ENCODE measurements at regions not wholly inside any gene's neighbourhood (a gene's known extent, or its start where the extent isn't known, plus 50 kb on each side); places are given as distances from the start of the nearest gene placed in this dataset.
"Not testable (repeated sequence)": the region's sequence is repeated elsewhere in the genome, so short reads cannot be mapped to it uniquely, and the experiment has no call there.

DNA sequence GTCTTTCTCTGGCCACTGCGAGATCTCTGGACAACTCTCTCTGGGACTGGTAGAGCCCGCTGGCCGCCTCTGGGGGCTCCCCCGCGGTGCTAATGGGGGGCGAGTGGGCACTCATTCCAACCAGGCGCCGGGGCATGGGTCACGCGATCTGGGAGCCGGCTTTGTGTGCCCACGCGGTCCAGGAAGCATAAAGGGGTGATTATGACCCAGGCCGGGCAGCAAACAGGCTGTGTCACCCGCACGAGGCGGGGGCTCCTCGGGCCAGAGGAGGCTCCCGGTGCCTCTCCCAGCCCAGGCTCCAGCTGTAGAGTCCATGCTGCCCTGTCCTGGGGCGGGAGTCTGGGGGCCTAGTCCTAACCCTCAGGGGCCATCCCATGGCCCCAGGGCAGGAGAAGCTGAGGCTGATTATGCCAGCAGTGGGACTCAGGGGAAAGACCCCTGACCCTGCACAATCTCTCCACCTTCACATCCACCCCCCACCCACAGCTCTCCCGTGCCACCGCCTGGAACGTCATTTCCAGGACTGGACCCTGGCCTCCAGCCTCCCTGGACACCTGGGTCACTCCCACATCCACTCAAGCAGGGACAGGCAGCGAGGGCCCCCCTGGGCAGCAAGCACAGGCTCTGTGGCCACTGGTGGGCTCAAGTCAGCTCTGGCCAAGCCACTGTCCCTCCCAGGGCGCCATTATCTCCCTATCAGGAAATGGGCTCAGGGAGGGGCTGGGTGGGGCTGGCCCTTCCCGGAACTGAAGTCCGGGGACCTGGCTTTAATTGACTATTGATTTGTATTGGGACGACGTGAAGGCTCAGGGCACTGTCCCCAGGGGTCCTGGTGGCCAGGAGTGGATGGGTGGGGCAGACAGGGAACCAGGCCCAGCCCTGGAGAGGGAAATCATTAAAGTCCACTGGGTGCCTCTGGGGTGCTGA lies 50.0 kb downstream of the PTPRS start:
- no peak for DNase-seq (ENCODE audit: low read depth in 2 of 3, low spot score in 2 of 3)

- no peak for DNase-seq (ENCODE audit: low read depth in 2 of 3, low spot score in 2 of 3)
These were observed 51.3 kb downstream of the PTPRS start for GRCh38 chr19:5289060-5289990.

DNA sequence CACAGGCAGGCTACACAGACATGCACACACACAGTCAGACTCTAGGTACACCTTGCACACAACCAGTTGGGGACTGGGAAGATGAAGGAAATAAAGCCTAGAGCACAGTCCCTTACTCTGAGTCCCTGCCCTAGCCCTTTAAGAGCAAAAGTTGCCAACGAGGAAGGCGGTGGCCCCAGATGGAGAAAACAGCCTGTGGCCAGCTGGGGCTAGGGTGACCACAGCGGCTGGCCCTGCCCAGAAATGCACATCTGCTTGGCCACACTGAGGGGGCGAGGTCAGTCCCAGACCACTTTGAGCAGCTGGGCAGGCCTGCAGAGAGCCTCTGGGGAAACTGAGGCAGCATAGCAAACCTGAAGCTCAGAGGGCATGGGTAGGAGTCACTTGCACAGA lies 52.3 kb downstream of the PTPRS start:
- no peak for DNase-seq (ENCODE audit: low read depth in 2 of 3, low spot score in 2 of 3)

DNA sequence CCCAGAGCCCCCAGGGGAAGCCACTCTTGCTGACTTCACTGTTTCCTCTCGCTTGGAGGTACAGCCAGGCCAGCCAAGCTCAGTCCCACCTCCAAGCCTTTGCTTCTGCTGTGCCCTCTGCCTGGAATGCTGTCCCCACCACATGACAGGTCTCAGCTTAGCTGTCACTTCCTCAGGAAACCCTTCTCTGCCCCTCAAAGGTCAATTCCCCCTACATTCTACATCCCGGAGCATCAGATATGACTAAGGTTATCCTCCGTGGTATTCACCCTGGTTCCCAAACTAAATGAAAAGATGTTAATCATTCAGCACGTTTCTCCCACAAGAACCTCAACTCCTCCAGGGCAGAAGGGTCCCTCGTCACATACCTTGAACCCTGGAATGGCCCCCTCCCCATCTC lies 53.5 kb downstream of the PTPRS start:
- DNase-seq (ENCODE audit: low read depth in 2 of 3, low spot score in 2 of 3), result no peak

- no peak for DNase-seq (ENCODE audit: low read depth in 2 of 3, low spot score in 2 of 3)
These were observed 54.1 kb downstream of the PTPRS start for GRCh38 chr19:5286465-5287029.

DNA sequence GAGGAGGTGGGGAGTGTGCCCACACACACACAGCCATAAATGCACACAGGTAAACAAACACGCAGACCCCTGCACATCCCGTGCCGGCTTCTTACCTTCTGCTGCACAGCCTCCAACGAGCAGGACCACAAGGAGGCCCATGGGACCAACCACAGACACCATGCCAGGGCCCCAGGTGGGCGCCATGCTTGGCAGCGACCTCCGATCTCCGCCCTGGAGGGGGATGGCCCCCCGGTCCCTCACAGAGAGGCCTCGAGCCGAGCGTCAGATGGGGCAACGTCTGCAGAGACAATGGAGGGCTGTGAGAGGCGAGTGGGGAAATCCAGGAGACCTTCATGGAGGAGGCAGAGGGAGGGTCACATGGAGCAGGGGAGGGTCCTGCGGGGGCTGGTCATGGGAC lies 54.7 kb downstream of the PTPRS start:
- DNase-seq (ENCODE audit: low read depth in 2 of 3, low spot score in 2 of 3), result no peak

GRCh38 chr19:5285311-5285710 lies 55.3 kb downstream of the PTPRS start:
- no peak for DNase-seq (ENCODE audit: low read depth in 2 of 3, low spot score in 2 of 3)

GRCh38 chr19:5282901-5283300 lies 57.7 kb downstream of the PTPRS start:
- no peak for DNase-seq (ENCODE audit: low read depth in 2 of 3, low spot score in 2 of 3)

DNA sequence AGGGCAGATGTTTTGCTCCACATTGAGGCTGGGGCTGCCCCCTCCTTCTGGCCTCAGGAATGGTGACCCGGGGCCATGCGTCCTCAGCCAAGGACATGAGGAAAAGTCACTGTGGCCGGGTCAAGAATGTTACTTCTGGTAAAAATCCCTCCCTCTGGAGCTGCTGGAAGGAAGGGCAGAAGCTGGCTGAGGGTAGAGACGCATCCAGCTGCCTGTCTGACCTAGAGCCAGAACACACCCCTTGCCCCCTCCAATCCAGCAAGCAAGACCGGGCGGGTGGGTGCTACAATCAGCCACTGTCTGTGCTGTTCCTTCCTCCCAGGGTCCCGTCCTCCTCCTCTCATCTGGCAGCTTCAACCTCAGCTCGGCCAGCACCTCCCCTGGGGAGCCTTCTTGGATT lies 59.0 kb downstream of the PTPRS start:
- DNase-seq (ENCODE audit: low read depth in 2 of 3, low spot score in 2 of 3), result no peak

- not testable (repeated sequence) for DNase-seq (ENCODE audit: low read depth in 2 of 3, low spot score in 2 of 3)
These were observed 64.9 kb downstream of the PTPRS start for GRCh38 chr19:5275668-5276067.

DNA sequence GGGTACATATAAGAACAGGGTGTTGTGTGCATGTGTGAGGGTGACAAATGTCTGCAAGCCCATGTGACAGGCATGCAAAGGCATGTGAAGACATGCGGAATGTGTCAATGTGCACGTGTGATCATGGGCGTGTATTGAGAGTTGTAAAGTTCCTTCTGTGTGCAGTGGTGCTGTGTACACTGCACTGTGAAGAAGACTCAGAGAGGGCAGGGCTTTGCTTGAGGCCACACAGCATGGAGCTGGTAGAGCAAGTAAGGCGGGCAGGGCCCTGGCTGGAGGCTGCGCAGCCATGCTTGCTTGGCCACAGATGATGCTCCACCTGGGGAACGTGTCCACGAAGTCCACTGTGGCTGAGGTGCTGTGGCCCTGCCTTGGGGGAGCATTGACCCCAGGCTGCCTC lies 66.8 kb downstream of the PTPRS start:
- DNase-seq (ENCODE audit: low read depth in 2 of 3, low spot score in 2 of 3), result no peak

GRCh38 chr19:5271145-5271544 lies 69.5 kb downstream of the PTPRS start:
- peak in 1 of 3 donors; percentile 13 for DNase-seq (ENCODE audit: low read depth in 2 of 3, low spot score in 2 of 3)

DNA sequence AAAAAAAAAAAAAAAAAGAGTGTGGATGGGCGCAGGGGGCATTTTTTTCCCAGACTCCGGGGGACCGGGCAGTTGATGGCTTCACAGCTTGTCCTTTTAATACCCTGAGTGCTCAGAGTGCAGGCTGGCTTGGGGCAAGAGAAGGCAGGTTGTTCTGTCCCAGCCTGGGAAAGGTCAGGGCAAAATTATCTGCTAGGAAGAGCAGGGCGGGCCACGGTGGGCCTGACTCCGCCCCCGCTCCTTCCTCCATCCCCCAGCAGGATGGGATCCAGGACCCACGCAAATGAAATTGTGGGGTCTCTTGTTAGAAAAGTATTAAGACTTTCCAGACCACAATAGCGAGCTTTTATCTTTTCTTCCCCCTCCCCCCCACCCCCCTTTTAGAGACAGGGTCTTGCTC lies 70.7 kb downstream of the PTPRS start:
- no peak for DNase-seq (ENCODE audit: low read depth in 2 of 3, low spot score in 2 of 3)

DNA sequence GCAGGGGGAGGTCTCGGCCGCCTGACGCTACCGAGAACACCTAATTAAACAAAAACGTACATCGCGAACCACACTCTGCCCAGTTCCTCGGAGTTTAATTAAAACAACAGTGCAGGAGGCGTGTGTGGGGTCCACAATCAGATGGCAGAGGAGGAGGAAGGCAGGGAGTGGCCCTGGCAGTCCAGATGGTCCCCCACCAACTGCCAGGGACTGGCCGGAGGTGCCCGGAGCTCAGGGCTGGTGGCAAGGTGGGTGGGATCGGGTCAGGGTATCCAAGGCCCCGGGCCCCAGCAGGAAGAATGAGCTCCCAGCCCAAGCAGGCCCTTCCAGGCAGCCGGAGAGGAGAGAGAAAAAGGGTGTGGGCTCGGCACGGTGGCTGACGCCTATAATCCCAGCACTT lies 71.3 kb downstream of the PTPRS start:
- DNase-seq (ENCODE audit: low read depth in 2 of 3, low spot score in 2 of 3), result no peak

- DNase-seq (ENCODE audit: low read depth in 2 of 3, low spot score in 2 of 3), result no peak
These were observed 71.8 kb downstream of the PTPRS start for GRCh38 chr19:5268801-5269200.

- no peak for DNase-seq (ENCODE audit: low read depth in 2 of 3, low spot score in 2 of 3)
These were observed 75.4 kb downstream of the PTPRS start for GRCh38 chr19:5265260-5265659.

DNA sequence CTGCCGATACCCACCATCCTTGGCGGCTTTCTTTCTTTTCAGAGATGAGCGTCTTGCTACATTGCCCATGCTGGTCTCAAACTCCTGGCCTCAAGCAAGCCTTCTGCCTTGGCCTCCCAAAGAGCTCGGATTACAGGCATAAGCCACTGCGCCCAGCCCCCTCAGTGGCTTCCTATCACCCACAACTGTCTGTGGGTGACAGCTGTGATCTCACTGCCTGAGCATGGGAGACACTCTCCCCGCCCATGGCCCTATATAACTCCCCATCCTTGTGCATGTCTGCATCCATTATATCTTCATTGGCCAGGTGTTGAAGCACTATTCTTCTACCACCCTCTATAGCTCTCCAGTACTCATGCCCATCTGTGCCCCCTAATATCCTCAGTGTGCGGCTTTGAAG lies 76.2 kb downstream of the PTPRS start:
- no peak for DNase-seq (ENCODE audit: low read depth in 2 of 3, low spot score in 2 of 3)

- no peak for DNase-seq (ENCODE audit: low read depth in 2 of 3, low spot score in 2 of 3)
These were observed 77.0 kb downstream of the PTPRS start for GRCh38 chr19:5263615-5264014.

DNA sequence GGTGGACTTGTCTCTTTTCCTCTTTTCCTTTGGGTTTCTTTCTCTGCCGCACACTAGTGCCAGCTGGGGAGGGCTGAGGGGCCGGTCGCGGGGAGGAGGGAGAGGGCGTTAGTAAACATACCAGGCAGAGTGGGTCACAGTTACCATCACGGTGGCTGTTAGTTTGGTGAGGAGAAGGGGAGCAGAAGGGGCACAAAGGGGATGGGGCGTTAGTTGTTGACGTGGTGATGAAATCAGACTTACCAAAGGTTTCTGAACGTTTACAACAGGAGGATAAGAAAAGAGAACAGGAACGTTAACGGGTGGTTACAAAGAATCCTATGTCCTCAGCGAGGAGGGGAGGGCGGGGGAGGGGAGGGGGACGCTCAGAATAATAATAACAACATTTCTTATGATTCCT lies 77.9 kb downstream of the PTPRS start:
- DNase-seq (ENCODE audit: low read depth in 2 of 3, low spot score in 2 of 3), result no peak

GRCh38 chr19:5261156-5261890 lies 79.3 kb downstream of the PTPRS start:
- no peak for DNase-seq (ENCODE audit: low read depth in 2 of 3, low spot score in 2 of 3)
